HepG2 (cell line): ENCODE measurements at regions not wholly inside any gene's neighbourhood (a gene's known extent, or its start where the extent isn't known, plus 50 kb on each side); places are given as distances from the start of the nearest gene placed in this dataset.

Source experiments
- BCLAF1 ChIP-seq: fragments of 450-650 bp; IDR thresholded peaks from 2 replicates; pipeline ENCODE4 v1.6.1; 2017; ENCODE audit warnings: mild to moderate bottlenecking
- GPBP1L1 ChIP-seq: sonication (generic); formaldehyde crosslinking; IDR thresholded peaks from 2 replicates; pipeline ENCODE4 v1.5.0; 2020; ENCODE audit warnings: mild to moderate bottlenecking, missing genetic modification reagents
- HIC2 ChIP-seq: sonication (generic); formaldehyde crosslinking; IDR thresholded peaks from 2 replicates; pipeline ENCODE4 v1.9.0; 2022; ENCODE audit warnings: low read depth, missing genetic modification reagents
- POGK ChIP-seq: sonication (generic); formaldehyde crosslinking; conservative IDR thresholded peaks from 2 replicates; pipeline ENCODE4 v1.8.0; 2022; ENCODE audit warnings: mild to moderate bottlenecking, moderate library complexity, missing genetic modification reagents
- RAD21 ChIP-seq: fragments of 450-650 bp; formaldehyde crosslinking; IDR thresholded peaks from 2 replicates; pipeline ENCODE4 v1.5.0; 2020; ENCODE audit warnings: mild to moderate bottlenecking
- SMAD9 ChIP-seq: sonication (generic); formaldehyde crosslinking; IDR thresholded peaks from 2 replicates; pipeline ENCODE4 v1.5.1; 2020; ENCODE audit warnings: mild to moderate bottlenecking, missing genetic modification reagents
- STAG1 ChIP-seq: sonication (generic); formaldehyde crosslinking; IDR thresholded peaks from 2 replicates; pipeline ENCODE4 v1.4.0; 2020; ENCODE audit warnings: missing genetic modification reagents
- TAF15 ChIP-seq: fragments of 200-400 bp; formaldehyde crosslinking; IDR thresholded peaks from one replicate; pipeline ENCODE4 v1.6.1; 2018; ENCODE audit warnings: mild to moderate bottlenecking, low read depth, low read length; ENCODE audit not compliant: poor library complexity, severe bottlenecking
- ZNF251 ChIP-seq: sonication (generic); formaldehyde crosslinking; IDR thresholded peaks from 2 replicates; pipeline ENCODE4 v1.9.0; 2021; ENCODE audit warnings: mild to moderate bottlenecking, missing genetic modification reagents
- ZNF275 ChIP-seq: sonication (generic); formaldehyde crosslinking; IDR thresholded peaks from 2 replicates; pipeline ENCODE4 v1.8.0; 2022; ENCODE audit warnings: missing genetic modification reagents, mild to moderate bottlenecking, inconsistent platforms, borderline replicate concordance
- TF ChIP-seq, protein P1 (sequence below): sonication (generic); formaldehyde crosslinking; IDR thresholded peaks from 2 replicates; pipeline ENCODE4 v1.5.0; 2020; ENCODE audit warnings: mild to moderate bottlenecking, missing genetic modification reagents, moderate library complexity
- TF ChIP-seq, protein P2 (sequence below): sonication (generic); formaldehyde crosslinking; IDR thresholded peaks from 2 replicates; pipeline ENCODE4 v1.9.0; 2021; ENCODE audit warnings: missing genetic modification reagents, mild to moderate bottlenecking, borderline replicate concordance
- TF ChIP-seq, protein P3 (sequence below): IDR thresholded peaks from 2 replicates; pipeline ENCODE4 v1.6.1; 2012; ENCODE audit warnings: inconsistent platforms

DNA sequence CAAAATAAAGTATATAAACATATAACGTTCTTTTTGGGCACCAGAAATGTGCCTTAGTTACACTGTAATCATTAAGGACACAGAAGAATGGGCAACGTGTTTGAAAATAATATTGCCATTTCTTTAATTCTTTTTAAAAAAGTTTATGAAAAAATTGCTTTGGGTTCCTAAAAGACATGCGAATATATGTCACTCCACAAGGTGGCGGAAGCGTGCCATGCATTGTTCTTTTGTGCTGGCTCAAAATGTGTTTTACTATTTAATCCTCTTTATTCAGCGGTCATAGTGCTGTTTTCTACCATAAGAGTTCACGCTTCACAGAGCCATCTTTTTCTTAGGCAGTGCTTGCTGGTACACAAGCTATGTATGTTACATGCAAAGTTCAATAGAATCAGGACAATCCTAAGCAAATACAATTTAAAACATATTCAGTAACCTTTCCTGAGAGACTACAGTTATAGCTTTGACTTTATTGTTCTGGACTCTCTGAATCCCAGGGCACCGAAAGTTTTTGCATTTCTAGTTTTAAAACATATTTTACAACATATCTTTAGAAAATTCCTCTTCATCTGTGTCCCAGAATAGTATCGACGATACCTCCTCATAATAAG lies 147.8 kb upstream of the ERBB4 start (continued):
- TF ChIP-seq POGK: no peak
- TF ChIP-seq, protein P1, sequence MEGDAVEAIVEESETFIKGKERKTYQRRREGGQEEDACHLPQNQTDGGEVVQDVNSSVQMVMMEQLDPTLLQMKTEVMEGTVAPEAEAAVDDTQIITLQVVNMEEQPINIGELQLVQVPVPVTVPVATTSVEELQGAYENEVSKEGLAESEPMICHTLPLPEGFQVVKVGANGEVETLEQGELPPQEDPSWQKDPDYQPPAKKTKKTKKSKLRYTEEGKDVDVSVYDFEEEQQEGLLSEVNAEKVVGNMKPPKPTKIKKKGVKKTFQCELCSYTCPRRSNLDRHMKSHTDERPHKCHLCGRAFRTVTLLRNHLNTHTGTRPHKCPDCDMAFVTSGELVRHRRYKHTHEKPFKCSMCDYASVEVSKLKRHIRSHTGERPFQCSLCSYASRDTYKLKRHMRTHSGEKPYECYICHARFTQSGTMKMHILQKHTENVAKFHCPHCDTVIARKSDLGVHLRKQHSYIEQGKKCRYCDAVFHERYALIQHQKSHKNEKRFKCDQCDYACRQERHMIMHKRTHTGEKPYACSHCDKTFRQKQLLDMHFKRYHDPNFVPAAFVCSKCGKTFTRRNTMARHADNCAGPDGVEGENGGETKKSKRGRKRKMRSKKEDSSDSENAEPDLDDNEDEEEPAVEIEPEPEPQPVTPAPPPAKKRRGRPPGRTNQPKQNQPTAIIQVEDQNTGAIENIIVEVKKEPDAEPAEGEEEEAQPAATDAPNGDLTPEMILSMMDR (CRISPR knock-in tag): peak; percentile 78
- TF ChIP-seq STAG1: peak; percentile 82
- TF ChIP-seq ZNF275 (CRISPR knock-in tag): no peak
- TF ChIP-seq TAF15: no peak
- TF ChIP-seq ZNF251 (CRISPR knock-in tag): no peak
- TF ChIP-seq, protein P2, sequence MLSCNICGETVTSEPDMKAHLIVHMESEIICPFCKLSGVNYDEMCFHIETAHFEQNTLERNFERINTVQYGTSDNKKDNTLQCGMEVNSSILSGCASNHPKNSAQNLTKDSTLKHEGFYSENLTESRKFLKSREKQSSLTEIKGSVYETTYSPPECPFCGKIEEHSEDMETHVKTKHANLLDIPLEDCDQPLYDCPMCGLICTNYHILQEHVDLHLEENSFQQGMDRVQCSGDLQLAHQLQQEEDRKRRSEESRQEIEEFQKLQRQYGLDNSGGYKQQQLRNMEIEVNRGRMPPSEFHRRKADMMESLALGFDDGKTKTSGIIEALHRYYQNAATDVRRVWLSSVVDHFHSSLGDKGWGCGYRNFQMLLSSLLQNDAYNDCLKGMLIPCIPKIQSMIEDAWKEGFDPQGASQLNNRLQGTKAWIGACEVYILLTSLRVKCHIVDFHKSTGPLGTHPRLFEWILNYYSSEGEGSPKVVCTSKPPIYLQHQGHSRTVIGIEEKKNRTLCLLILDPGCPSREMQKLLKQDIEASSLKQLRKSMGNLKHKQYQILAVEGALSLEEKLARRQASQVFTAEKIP (CRISPR knock-in tag): no peak
- no peak for TF ChIP-seq HIC2 (CRISPR knock-in tag)
- TF ChIP-seq, protein P3, sequence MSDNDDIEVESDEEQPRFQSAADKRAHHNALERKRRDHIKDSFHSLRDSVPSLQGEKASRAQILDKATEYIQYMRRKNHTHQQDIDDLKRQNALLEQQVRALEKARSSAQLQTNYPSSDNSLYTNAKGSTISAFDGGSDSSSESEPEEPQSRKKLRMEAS: no peak
- 0 out of 2 replicates have a peak, but pooled peaks have one; percentile 49 for TF ChIP-seq RAD21 (CRISPR knock-in tag)
- TF ChIP-seq GPBP1L1 (CRISPR knock-in tag): no peak
- no peak for TF ChIP-seq BCLAF1
- no peak for TF ChIP-seq SMAD9
